BE2C (cell line): ENCODE measurements at regions not wholly inside any gene's neighbourhood (a gene's known extent, or its start where the extent isn't known, plus 50 kb on each side); places are given as distances from the start of the nearest gene placed in this dataset.

Experiments used
- DNase-seq: peaks from one replicate; pipeline ENCODE4 v3.0.0-alpha.2; 2020
- H3K27me3 ChIP-seq: fragments of 250-450 bp; sonication (Bioruptor Pico); 2 replicates; pipeline ENCODE4 v1.5.1; 2020; ENCODE audit warnings: mild to moderate bottlenecking
- H3K36me3 ChIP-seq: fragments of 250-450 bp; sonication (Bioruptor Pico); 2 replicates; pipeline ENCODE4 v1.5.1; 2020; ENCODE audit warnings: mild to moderate bottlenecking
- H3K4me1 ChIP-seq: fragments of 250-450 bp; sonication (Bioruptor Pico); 2 replicates; pipeline ENCODE4 v1.5.1; 2020
- H3K4me3 ChIP-seq: 2 replicates; pipeline ENCODE4 v1.5.1; 2011; ENCODE audit warnings: low read depth, low read length
- H3K9me3 ChIP-seq: fragments of 250-450 bp; sonication (Bioruptor Pico); 2 replicates; pipeline ENCODE4 v1.5.1; 2020
- TF ChIP-seq, protein P1 (sequence below): IDR thresholded peaks from 2 replicates; pipeline ENCODE4 v1.5.1; 2012; ENCODE audit warnings: mild to moderate bottlenecking, low read depth, low read length

DNA sequence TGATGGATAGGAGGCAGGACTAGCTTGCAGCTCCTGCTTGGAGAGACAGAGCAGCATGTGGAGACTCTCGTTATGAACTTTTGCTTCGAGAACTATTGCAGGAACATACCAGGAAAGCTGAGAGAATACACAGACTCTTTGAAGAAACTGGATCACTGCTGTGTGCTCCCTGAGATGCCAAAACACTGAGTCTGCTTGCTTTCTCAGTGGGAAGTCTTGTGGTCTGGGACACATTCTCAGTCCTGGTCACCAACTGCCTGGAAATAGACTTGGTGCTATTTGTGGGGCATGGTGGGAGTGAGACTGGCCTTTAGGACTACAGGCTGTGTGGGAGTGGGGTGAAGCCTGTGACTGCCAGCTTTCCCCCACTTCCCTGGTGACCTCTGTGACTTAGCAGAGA lies 252.6 kb downstream of the MED10 start:
- Histone ChIP-seq H3K4me1 (no peaks in the 10 kb centered on the region), H3K9me3 (no peaks in the 10 kb centered on the region), H3K36me3 (no peaks in the 10 kb centered on the region), H3K27me3 (no peaks in the 10 kb centered on the region), H3K4me3 (no peak overlapping the region)
- TF ChIP-seq, protein P1, sequence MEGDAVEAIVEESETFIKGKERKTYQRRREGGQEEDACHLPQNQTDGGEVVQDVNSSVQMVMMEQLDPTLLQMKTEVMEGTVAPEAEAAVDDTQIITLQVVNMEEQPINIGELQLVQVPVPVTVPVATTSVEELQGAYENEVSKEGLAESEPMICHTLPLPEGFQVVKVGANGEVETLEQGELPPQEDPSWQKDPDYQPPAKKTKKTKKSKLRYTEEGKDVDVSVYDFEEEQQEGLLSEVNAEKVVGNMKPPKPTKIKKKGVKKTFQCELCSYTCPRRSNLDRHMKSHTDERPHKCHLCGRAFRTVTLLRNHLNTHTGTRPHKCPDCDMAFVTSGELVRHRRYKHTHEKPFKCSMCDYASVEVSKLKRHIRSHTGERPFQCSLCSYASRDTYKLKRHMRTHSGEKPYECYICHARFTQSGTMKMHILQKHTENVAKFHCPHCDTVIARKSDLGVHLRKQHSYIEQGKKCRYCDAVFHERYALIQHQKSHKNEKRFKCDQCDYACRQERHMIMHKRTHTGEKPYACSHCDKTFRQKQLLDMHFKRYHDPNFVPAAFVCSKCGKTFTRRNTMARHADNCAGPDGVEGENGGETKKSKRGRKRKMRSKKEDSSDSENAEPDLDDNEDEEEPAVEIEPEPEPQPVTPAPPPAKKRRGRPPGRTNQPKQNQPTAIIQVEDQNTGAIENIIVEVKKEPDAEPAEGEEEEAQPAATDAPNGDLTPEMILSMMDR, result no peak
- DNase-seq, result no peak

DNA sequence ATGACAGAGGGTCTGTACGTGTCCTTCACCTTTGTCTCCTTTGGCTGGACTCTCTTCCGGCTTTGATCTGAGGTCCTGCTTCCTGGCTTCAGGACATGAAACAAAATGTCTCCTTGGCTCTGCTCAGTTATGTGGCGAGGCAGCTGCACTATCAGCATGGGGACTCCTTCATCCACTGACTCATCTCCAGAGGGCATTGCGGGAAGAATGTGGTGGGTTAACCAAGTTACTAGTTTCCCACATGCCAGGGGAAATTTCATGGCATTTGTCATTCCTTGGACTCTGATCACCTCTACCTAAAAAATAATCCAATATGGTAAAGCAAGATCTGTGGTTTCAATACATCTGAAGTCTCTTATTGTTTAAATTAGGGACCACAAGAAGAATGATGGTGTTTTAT lies 259.7 kb downstream of the MED10 start:
- Histone ChIP-seq H3K36me3 (no peaks in the 10 kb centered on the region), H3K4me3 (no peak overlapping the region), H3K4me1 (no peaks in the 10 kb centered on the region), H3K27me3 (no peaks in the 10 kb centered on the region), H3K9me3 (no peaks in the 10 kb centered on the region)
- no peak for DNase-seq
- TF ChIP-seq, protein P1, result no peak

DNA sequence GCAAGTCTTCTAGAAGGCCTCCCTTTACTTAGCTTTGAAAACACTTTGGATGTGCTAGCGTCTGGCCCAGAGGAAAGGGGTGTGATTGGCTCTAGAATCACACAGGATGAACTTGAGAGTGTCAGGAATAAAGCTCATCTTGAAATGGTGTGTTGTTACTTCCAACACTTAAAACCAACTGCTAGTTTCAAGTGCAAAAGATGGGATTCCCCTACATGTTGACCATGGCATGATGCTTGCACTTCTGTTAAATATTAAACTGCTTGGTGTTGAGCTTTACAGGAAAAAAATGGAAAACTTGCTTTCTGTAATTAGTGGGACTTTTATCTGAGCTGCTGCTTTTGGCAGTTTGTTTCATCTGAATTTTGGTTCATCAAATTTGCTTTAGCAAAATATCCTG lies 261.1 kb downstream of the MED10 start:
- Histone ChIP-seq H3K4me1 (no peaks in the 10 kb centered on the region), H3K9me3 (no peaks in the 10 kb centered on the region), H3K27me3 (no peaks in the 10 kb centered on the region), H3K4me3 (no peak overlapping the region), H3K36me3 (no peaks in the 10 kb centered on the region)
- TF ChIP-seq, protein P1, result no peak
- DNase-seq, result no peak

DNA sequence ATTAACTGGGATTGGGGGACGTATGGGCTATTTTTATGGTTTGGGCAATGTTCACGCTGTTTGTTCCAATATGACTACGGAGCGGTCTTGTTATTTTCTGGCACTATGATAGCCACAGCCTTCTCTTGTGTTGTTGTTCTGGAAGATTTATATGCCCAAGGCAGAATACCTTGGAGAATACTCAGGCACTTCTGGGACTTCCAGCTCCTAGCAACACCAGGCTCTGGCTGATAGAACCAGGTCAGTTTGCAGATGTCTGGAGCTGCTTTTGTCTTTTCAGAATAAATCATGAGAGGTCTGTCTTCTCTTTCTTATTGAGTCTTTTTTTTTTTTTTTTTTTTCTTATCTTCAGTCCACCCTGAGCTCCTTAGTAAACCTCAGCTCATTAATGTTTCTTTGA lies 262.5 kb downstream of the MED10 start:
- TF ChIP-seq, protein P1, result no peak
- Histone ChIP-seq H3K9me3 (no peaks in the 10 kb centered on the region), H3K4me1 (no peaks in the 10 kb centered on the region), H3K4me3 (no peak overlapping the region), H3K27me3 (no peaks in the 10 kb centered on the region), H3K36me3 (no peaks in the 10 kb centered on the region)
- DNase-seq, result no peak

DNA sequence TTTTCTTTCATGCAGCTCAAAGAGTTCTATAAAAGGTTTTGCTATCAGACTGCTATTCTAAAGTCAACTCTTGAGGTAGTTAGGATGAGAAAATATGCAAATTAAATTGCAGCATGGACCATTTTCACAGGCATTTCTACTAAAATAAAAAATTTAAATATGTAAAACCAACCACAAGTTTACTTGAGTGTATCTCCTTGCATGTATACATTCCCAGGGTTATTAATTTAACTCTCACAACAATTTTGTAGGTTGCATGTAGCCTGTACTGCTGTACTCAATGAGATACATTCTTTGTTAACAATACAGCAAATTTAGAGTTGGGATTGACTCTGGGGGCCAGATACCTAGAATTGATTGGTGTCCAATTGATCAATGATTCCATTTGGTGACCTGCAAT lies 265.8 kb downstream of the MED10 start:
- DNase-seq, result no peak
- TF ChIP-seq, protein P1, result no peak

DNA sequence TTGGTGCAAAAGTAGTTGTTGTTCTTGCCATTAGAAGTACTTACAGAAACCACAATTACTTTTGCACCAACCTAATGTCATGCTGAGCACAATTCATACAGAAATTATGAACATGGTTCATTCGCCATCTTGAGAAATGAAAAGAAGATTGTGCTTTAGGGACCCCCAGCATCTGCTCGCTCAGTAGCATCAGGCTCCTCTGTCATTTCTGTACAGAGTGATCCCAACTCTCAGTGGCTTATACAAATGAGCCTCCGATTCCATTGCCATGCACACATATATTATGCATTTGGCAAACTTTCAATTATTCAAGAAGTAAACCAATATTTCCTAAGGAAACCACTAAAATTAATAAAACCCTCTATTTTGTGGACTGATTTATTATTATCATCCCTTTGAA lies 266.2 kb downstream of the MED10 start:
- no peak overlapping the region for H3K4me3 ChIP-seq
- H3K27me3 ChIP-seq, result no peaks in the 10 kb centered on the region
- TF ChIP-seq, protein P1, result no peak
- H3K4me1 ChIP-seq, result no peaks in the 10 kb centered on the region
- H3K36me3 ChIP-seq, result no peaks in the 10 kb centered on the region
- no peak for DNase-seq
- H3K9me3 ChIP-seq, result no peaks in the 10 kb centered on the region

More for the DNA sequence above, 265.8 kb downstream of the MED10 start:
- H3K4me3 ChIP-seq, result no peak overlapping the region
- H3K36me3 ChIP-seq, result no peaks in the 10 kb centered on the region
- H3K9me3 ChIP-seq, result no peaks in the 10 kb centered on the region
- H3K4me1 ChIP-seq, result no peaks in the 10 kb centered on the region
- H3K27me3 ChIP-seq, result no peaks in the 10 kb centered on the region
